ENCODE measurements at regions not wholly inside any gene's neighbourhood (a gene's known extent, or its start where the extent isn't known, plus 50 kb on each side); places are given as distances from the start of the nearest gene placed in this dataset.
"Not testable (repeated sequence)": the region's sequence is repeated elsewhere in the genome, so short reads cannot be mapped to it uniquely, and the experiment has no call there.

- H3K36me3 Mint-ChIP-seq = peaks cover 1% of the 10 kb centered on the region
- no peak for DNase-seq (ENCODE audit: low spot score in 2 of 2)
- no peak overlapping the region for H3K4me3 Mint-ChIP-seq
- peaks cover 3% of the 10 kb centered on the region for H3K27me3 Mint-ChIP-seq
- no peaks in the 10 kb centered on the region for H3K4me1 Mint-ChIP-seq
- no peak for ATAC-seq (ENCODE audit: low read depth)
- H3K27ac Mint-ChIP-seq = no peak overlapping the region
- peaks cover 8% of the 10 kb centered on the region for H3K9me3 Mint-ChIP-seq
Measured at GRCh38 chr1:164452549-164452948, 106.4 kb upstream of the PBX1 start.

- Mint-ChIP-seq H3K9me3 (peaks cover 5% of the 10 kb centered on the region), H3K27ac (no peak overlapping the region), H3K4me1 (no peaks in the 10 kb centered on the region), H3K27me3 (no peaks in the 10 kb centered on the region), H3K36me3 (peaks cover 1% of the 10 kb centered on the region), H3K4me3 (no peak overlapping the region)
- DNase-seq (ENCODE audit: low spot score in 2 of 2) (no peak), ATAC-seq (ENCODE audit: low read depth) (no peak)
Measured at GRCh38 chr1:164456272-164456671, 102.7 kb upstream of the PBX1 start.

- not testable (repeated sequence) for H3K36me3 Mint-ChIP-seq
Measured at GRCh38 chr1:164459176-164459575, 99.8 kb upstream of the PBX1 start.

GRCh38 chr1:164466001-164466421 lies 93.0 kb upstream of the PBX1 start:
- no peaks in the 10 kb centered on the region for H3K4me1 Mint-ChIP-seq
- H3K4me3 Mint-ChIP-seq = no peak overlapping the region
- ATAC-seq (ENCODE audit: low read depth) (no peak), DNase-seq (ENCODE audit: low spot score in 2 of 2) (no peak)
- H3K27ac Mint-ChIP-seq = no peak overlapping the region
- no peaks in the 10 kb centered on the region for H3K36me3 Mint-ChIP-seq
- no peaks in the 10 kb centered on the region for H3K27me3 Mint-ChIP-seq
- peaks cover 9% of the 10 kb centered on the region for H3K9me3 Mint-ChIP-seq

More at GRCh38 chr1:164459176-164459575, 99.8 kb upstream of the PBX1 start:
- H3K27ac Mint-ChIP-seq; DNase-seq (ENCODE audit: low spot score in 2 of 2); H3K27me3 Mint-ChIP-seq; H3K4me1 Mint-ChIP-seq; H3K4me3 Mint-ChIP-seq; H3K9me3 Mint-ChIP-seq; ATAC-seq (ENCODE audit: low read depth): not testable (repeated sequence)

GRCh38 chr1:164466429-164466828 lies 92.6 kb upstream of the PBX1 start:
- no peak for DNase-seq (ENCODE audit: low spot score in 2 of 2)
- no peaks in the 10 kb centered on the region for H3K36me3 Mint-ChIP-seq
- no peaks in the 10 kb centered on the region for H3K27me3 Mint-ChIP-seq
- peaks cover 10% of the 10 kb centered on the region for H3K9me3 Mint-ChIP-seq
- no peak overlapping the region for H3K4me3 Mint-ChIP-seq
- no peak overlapping the region for H3K27ac Mint-ChIP-seq
- ATAC-seq (ENCODE audit: low read depth) = no peak
- no peaks in the 10 kb centered on the region for H3K4me1 Mint-ChIP-seq

GRCh38 chr1:164470996-164471395 lies 88.0 kb upstream of the PBX1 start:
- ATAC-seq (ENCODE audit: low read depth) (no peak), DNase-seq (ENCODE audit: low spot score in 2 of 2) (no peak)
- no peak overlapping the region for H3K4me3 Mint-ChIP-seq
- peaks cover 4% of the 10 kb centered on the region for H3K27me3 Mint-ChIP-seq
- H3K9me3 Mint-ChIP-seq = peaks cover 14% of the 10 kb centered on the region
- no peaks in the 10 kb centered on the region for H3K36me3 Mint-ChIP-seq
- H3K27ac Mint-ChIP-seq = no peak overlapping the region
- H3K4me1 Mint-ChIP-seq = no peaks in the 10 kb centered on the region

- peaks cover 4% of the 10 kb centered on the region for H3K27me3 Mint-ChIP-seq
- ATAC-seq (ENCODE audit: low read depth) = no peak
- peaks cover 11% of the 10 kb centered on the region for H3K9me3 Mint-ChIP-seq
- no peaks in the 10 kb centered on the region for H3K4me1 Mint-ChIP-seq
- no peak overlapping the region for H3K27ac Mint-ChIP-seq
- H3K4me3 Mint-ChIP-seq = no peak overlapping the region
- no peak for DNase-seq (ENCODE audit: low spot score in 2 of 2)
- no peaks in the 10 kb centered on the region for H3K36me3 Mint-ChIP-seq
Measured at GRCh38 chr1:164472841-164473240, 86.1 kb upstream of the PBX1 start.

GRCh38 chr1:164473544-164473943 lies 85.4 kb upstream of the PBX1 start:
- Mint-ChIP-seq H3K27ac (no peak overlapping the region), H3K4me1 (no peaks in the 10 kb centered on the region), H3K4me3 (no peak overlapping the region), H3K27me3 (peaks cover 4% of the 10 kb centered on the region), H3K9me3 (peaks cover 11% of the 10 kb centered on the region), H3K36me3 (no peaks in the 10 kb centered on the region)
- DNase-seq (ENCODE audit: low spot score in 2 of 2) = no peak
- no peak for ATAC-seq (ENCODE audit: low read depth)

- Mint-ChIP-seq H3K4me3 (no peak overlapping the region), H3K4me1 (no peaks in the 10 kb centered on the region), H3K27ac (no peak overlapping the region), H3K27me3 (peaks cover 4% of the 10 kb centered on the region), H3K36me3 (no peaks in the 10 kb centered on the region), H3K9me3 (peaks cover 7% of the 10 kb centered on the region)
- ATAC-seq (ENCODE audit: low read depth) (no peak), DNase-seq (ENCODE audit: low spot score in 2 of 2) (no peak)
Measured at GRCh38 chr1:164475834-164476233, 83.2 kb upstream of the PBX1 start.

- Mint-ChIP-seq H3K4me3 (no peak overlapping the region), H3K36me3 (no peaks in the 10 kb centered on the region), H3K27ac (no peak overlapping the region), H3K27me3 (peaks cover 4% of the 10 kb centered on the region), H3K4me1 (no peaks in the 10 kb centered on the region), H3K9me3 (peaks cover 4% of the 10 kb centered on the region)
- DNase-seq (ENCODE audit: low spot score in 2 of 2) (no peak), ATAC-seq (ENCODE audit: low read depth) (no peak)
Measured at GRCh38 chr1:164477343-164477742, 81.6 kb upstream of the PBX1 start.

- ATAC-seq (ENCODE audit: low read depth) (no peak), DNase-seq (ENCODE audit: low spot score in 2 of 2) (no peak)
- no peak overlapping the region for H3K27ac Mint-ChIP-seq
- H3K27me3 Mint-ChIP-seq = peaks cover 4% of the 10 kb centered on the region
- H3K9me3 Mint-ChIP-seq = peaks cover 4% of the 10 kb centered on the region
- H3K4me3 Mint-ChIP-seq = no peak overlapping the region
- no peaks in the 10 kb centered on the region for H3K4me1 Mint-ChIP-seq
- H3K36me3 Mint-ChIP-seq = no peaks in the 10 kb centered on the region
Measured at GRCh38 chr1:164479242-164479641, 79.7 kb upstream of the PBX1 start.

GRCh38 chr1:164480285-164480907 lies 78.6 kb upstream of the PBX1 start:
- ATAC-seq (ENCODE audit: low read depth) (no peak), DNase-seq (ENCODE audit: low spot score in 2 of 2) (no peak)
- no peaks in the 10 kb centered on the region for H3K36me3 Mint-ChIP-seq
- H3K4me3 Mint-ChIP-seq = no peak overlapping the region
- H3K4me1 Mint-ChIP-seq = no peaks in the 10 kb centered on the region
- H3K9me3 Mint-ChIP-seq = peaks cover 1% of the 10 kb centered on the region
- H3K27ac Mint-ChIP-seq = no peak overlapping the region
- H3K27me3 Mint-ChIP-seq = peaks cover 2% of the 10 kb centered on the region

- DNase-seq (ENCODE audit: low spot score in 2 of 2) (no peak), ATAC-seq (ENCODE audit: low read depth) (no peak)
- no peaks in the 10 kb centered on the region for H3K4me1 Mint-ChIP-seq
- H3K4me3 Mint-ChIP-seq = no peak overlapping the region
- peaks cover 2% of the 10 kb centered on the region for H3K27me3 Mint-ChIP-seq
- no peak overlapping the region for H3K27ac Mint-ChIP-seq
- H3K36me3 Mint-ChIP-seq = no peaks in the 10 kb centered on the region
- H3K9me3 Mint-ChIP-seq = peaks cover 2% of the 10 kb centered on the region
Measured at GRCh38 chr1:164495905-164496304, 63.1 kb upstream of the PBX1 start.

GRCh38 chr1:164498792-164499191 lies 60.2 kb upstream of the PBX1 start:
- H3K9me3 Mint-ChIP-seq = peaks cover 12% of the 10 kb centered on the region
- H3K36me3 Mint-ChIP-seq = no peaks in the 10 kb centered on the region
- DNase-seq (ENCODE audit: low spot score in 2 of 2) (no peak), ATAC-seq (ENCODE audit: low read depth) (no peak)
- H3K4me1 Mint-ChIP-seq = no peaks in the 10 kb centered on the region
- H3K4me3 Mint-ChIP-seq = no peak overlapping the region
- H3K27me3 Mint-ChIP-seq = peaks cover 2% of the 10 kb centered on the region
- no peak overlapping the region for H3K27ac Mint-ChIP-seq

- Mint-ChIP-seq H3K36me3 (no peaks in the 10 kb centered on the region), H3K27ac (no peak overlapping the region), H3K9me3 (peaks cover 12% of the 10 kb centered on the region), H3K4me1 (no peaks in the 10 kb centered on the region), H3K27me3 (no peaks in the 10 kb centered on the region), H3K4me3 (no peak overlapping the region)
- DNase-seq (ENCODE audit: low spot score in 2 of 2) (no peak), ATAC-seq (ENCODE audit: low read depth) (no peak)
Measured at GRCh38 chr1:164504749-164505148, 54.2 kb upstream of the PBX1 start.
